NCI-H1694 treated with DMSO at 0.1 percent for 48 hours (cell line): ENCODE measurements at regions not wholly inside any gene's neighbourhood (a gene's known extent, or its start where the extent isn't known, plus 50 kb on each side); places are given as distances from the start of the nearest gene placed in this dataset.
"Not testable (repeated sequence)": the region's sequence is repeated elsewhere in the genome, so short reads cannot be mapped to it uniquely, and the experiment has no call there.

Experiments used
- DNase-seq: peaks from one replicate; lab custom pipeline; 2025; lab: John Stamatoyannopoulos, UW

- DNase-seq, result no peak
These were observed 898.9 kb upstream of the EYS start for GRCh38 chr6:66605971-66606370.

- no peak for DNase-seq
These were observed 898.0 kb upstream of the EYS start for GRCh38 chr6:66605011-66605410.

GRCh38 chr6:66599541-66599940 is 892.5 kb upstream of the EYS start:
- DNase-seq, result no peak

GRCh38 chr6:66578362-66578761 is 871.3 kb upstream of the EYS start:
- DNase-seq, result no peak

- DNase-seq, result no peak
These were observed 861.2 kb upstream of the EYS start for GRCh38 chr6:66568271-66568670.

GRCh38 chr6:66561479-66561878 is 854.5 kb upstream of the EYS start:
- no peak for DNase-seq

- DNase-seq, result no peak
These were observed 851.2 kb upstream of the EYS start for GRCh38 chr6:66558189-66558588.

- DNase-seq, result no peak
These were observed 849.9 kb upstream of the EYS start for GRCh38 chr6:66556936-66557335.

GRCh38 chr6:66555082-66555481 is 848.1 kb upstream of the EYS start:
- no peak for DNase-seq

- DNase-seq, result no peak
These were observed 846.4 kb upstream of the EYS start for GRCh38 chr6:66553441-66553840.

GRCh38 chr6:66538551-66539135 is 831.6 kb upstream of the EYS start:
- DNase-seq, result no peak

- DNase-seq, result no peak
These were observed 826.9 kb upstream of the EYS start for GRCh38 chr6:66533921-66534404.

GRCh38 chr6:66526061-66526460 is 819.0 kb upstream of the EYS start:
- no peak for DNase-seq

GRCh38 chr6:66522864-66523263 is 815.8 kb upstream of the EYS start:
- no peak for DNase-seq

- DNase-seq, result no peak
These were observed 809.4 kb upstream of the EYS start for GRCh38 chr6:66516377-66516776.

- DNase-seq, result no peak
These were observed 801.4 kb upstream of the EYS start for GRCh38 chr6:66508433-66508832.

GRCh38 chr6:66499851-66500250 is 792.8 kb upstream of the EYS start:
- DNase-seq, result no peak

- no peak for DNase-seq
These were observed 789.6 kb upstream of the EYS start for GRCh38 chr6:66496659-66497058.

GRCh38 chr6:66494643-66495042 is 787.6 kb upstream of the EYS start:
- DNase-seq, result not testable (repeated sequence)

- no peak for DNase-seq
These were observed 782.4 kb upstream of the EYS start for GRCh38 chr6:66489269-66489987.

GRCh38 chr6:66481216-66481615 is 774.2 kb upstream of the EYS start:
- DNase-seq, result no peak

- DNase-seq, result no peak
These were observed 771.7 kb upstream of the EYS start for GRCh38 chr6:66478705-66479104.

GRCh38 chr6:66435321-66435720 is 728.3 kb upstream of the EYS start:
- DNase-seq, result no peak

GRCh38 chr6:66429210-66429609 is 722.2 kb upstream of the EYS start:
- DNase-seq, result no peak
